ENCODE measurements at regions not wholly inside any gene's neighbourhood (a gene's known extent, or its start where the extent isn't known, plus 50 kb on each side); places are given as distances from the start of the nearest gene placed in this dataset.

DNA sequence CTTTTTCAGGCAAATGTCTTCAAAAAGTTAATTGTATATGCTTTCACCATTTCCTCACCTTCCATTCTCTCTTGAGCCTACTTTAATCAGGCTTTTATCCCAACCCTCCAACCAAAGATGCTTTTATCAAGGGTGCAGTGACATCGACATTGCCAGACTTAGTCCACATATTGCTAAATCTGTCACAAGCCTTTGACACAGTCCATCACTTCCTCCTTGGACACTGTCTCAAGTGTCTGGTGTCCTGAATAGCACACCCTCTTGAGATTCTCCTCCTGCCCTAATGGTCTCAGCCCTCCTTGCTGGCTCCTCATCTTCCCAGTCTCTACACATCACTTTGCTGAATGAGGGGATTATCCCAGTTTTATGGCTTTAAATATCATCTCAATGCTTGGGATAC is 147.5 kb upstream of the SLC39A10 start:
- TF ChIP-seq, protein P1, sequence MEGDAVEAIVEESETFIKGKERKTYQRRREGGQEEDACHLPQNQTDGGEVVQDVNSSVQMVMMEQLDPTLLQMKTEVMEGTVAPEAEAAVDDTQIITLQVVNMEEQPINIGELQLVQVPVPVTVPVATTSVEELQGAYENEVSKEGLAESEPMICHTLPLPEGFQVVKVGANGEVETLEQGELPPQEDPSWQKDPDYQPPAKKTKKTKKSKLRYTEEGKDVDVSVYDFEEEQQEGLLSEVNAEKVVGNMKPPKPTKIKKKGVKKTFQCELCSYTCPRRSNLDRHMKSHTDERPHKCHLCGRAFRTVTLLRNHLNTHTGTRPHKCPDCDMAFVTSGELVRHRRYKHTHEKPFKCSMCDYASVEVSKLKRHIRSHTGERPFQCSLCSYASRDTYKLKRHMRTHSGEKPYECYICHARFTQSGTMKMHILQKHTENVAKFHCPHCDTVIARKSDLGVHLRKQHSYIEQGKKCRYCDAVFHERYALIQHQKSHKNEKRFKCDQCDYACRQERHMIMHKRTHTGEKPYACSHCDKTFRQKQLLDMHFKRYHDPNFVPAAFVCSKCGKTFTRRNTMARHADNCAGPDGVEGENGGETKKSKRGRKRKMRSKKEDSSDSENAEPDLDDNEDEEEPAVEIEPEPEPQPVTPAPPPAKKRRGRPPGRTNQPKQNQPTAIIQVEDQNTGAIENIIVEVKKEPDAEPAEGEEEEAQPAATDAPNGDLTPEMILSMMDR (IDR thresholded peaks at IDR 0.05; ENCODE audit: poor library complexity, severe bottlenecking), result no peak

DNA sequence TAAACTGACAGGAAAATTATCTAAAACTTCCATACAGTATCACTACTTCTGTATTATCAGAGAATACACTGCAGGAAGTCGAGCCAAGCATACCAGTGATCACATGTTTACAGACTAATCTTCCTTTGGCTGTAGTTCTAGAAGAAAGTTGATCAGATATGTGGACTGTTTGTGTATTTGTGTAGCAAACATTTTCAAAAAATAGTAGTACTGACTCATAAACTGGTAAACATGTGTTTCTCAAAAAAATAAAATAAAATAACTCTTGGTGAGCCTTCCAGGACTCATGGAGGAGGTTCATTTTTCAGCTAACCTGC is 148.9 kb upstream of the SLC39A10 start:
- no peaks in the 10 kb centered on the region for H3K9me3 ChIP-seq (ENCODE audit: severe bottlenecking)
- H3K4me3 ChIP-seq (ENCODE audit: severe bottlenecking), result no peak overlapping the region
- no peaks in the 10 kb centered on the region for H3K4me1 ChIP-seq (ENCODE audit: insufficient read depth, poor library complexity, severe bottlenecking)
- DNase-seq (ENCODE audit: low spot score), result no peak
- no peaks in the 10 kb centered on the region for H3K27me3 ChIP-seq (ENCODE audit: insufficient read depth, poor library complexity, severe bottlenecking)
- no peak overlapping the region for H3K27ac ChIP-seq (ENCODE audit: poor library complexity, severe bottlenecking)
- no peak for ATAC-seq (ENCODE audit: low read depth)
- TF ChIP-seq, protein P1 (IDR thresholded peaks at IDR 0.05; ENCODE audit: poor library complexity, severe bottlenecking), result no peak
- no peaks in the 10 kb centered on the region for H3K36me3 ChIP-seq (ENCODE audit: low read depth)

More for the DNA sequence above, 147.5 kb upstream of the SLC39A10 start:
- DNase-seq (ENCODE audit: low spot score) (no peak), ATAC-seq (ENCODE audit: low read depth) (no peak)
- Histone ChIP-seq H3K4me1 (ENCODE audit: insufficient read depth, poor library complexity, severe bottlenecking) (no peaks in the 10 kb centered on the region), H3K27me3 (ENCODE audit: insufficient read depth, poor library complexity, severe bottlenecking) (no peaks in the 10 kb centered on the region), H3K4me3 (ENCODE audit: severe bottlenecking) (no peak overlapping the region), H3K9me3 (ENCODE audit: severe bottlenecking) (no peaks in the 10 kb centered on the region), H3K36me3 (ENCODE audit: low read depth) (no peaks in the 10 kb centered on the region), H3K27ac (ENCODE audit: poor library complexity, severe bottlenecking) (no peak overlapping the region)

DNA sequence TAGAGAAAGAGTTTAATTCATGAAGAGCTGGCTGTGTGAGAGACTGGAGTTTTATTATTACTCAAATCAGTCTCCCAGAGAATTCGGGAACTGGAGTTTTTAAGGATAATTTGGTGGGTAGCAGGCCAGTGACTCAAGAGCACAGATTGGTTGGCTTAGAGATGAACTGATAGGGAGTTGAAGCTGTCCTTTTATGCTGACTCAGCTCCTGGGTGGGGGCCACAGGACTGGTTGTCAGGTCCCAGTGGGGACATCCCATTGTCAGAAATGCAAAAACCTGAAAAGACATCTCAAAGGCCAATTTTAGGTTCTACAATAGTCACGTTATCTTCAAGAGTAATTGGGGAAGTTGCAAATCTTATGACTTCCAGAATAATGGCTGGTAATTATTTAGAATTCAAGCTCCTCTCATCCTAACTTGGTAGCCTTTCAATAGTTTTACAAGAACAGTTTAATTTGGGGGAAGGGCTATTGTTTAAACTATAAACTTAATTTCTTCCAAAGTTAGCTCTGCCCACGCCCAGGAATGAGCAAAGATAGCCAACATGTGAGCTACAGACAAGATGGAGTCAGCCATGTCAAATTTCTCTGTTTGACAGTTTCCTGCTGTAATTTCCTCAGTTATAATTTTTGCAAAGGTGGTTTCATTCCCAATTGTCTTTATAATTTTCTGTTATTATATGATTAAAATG is 149.4 kb upstream of the SLC39A10 start:
- no peaks in the 10 kb centered on the region for H3K27me3 ChIP-seq (ENCODE audit: insufficient read depth, poor library complexity, severe bottlenecking)
- TF ChIP-seq, protein P1 (IDR thresholded peaks at IDR 0.05; ENCODE audit: poor library complexity, severe bottlenecking), result no peak
- DNase-seq (ENCODE audit: low spot score), result no peak

DNA sequence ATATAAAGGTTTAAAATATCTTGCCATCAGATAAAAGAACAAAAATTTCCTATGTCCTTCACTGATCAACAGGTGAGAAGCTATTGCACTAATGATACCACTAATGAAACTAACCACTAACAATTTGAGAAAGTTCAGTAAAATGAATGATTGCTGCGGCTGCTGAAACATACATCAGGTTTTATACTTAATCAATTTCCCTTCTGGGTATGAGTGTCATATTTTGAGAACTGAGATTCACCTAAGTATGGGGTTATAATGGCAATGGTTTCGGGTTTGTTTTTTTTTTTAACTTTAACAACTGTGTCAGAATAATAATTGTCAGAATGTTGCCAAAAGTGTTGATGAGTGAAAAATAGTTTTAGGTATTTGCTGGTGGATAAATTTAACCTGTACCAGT is 151.3 kb upstream of the SLC39A10 start:
- H3K36me3 ChIP-seq (ENCODE audit: low read depth), result no peaks in the 10 kb centered on the region
- no peaks in the 10 kb centered on the region for H3K9me3 ChIP-seq (ENCODE audit: severe bottlenecking)
- H3K4me3 ChIP-seq (ENCODE audit: severe bottlenecking), result no peak overlapping the region
- ATAC-seq (ENCODE audit: low read depth), result no peak
- peaks cover 7% of the 10 kb centered on the region for H3K4me1 ChIP-seq (ENCODE audit: insufficient read depth, poor library complexity, severe bottlenecking)
- TF ChIP-seq, protein P1 (IDR thresholded peaks at IDR 0.05; ENCODE audit: poor library complexity, severe bottlenecking), result no peak
- H3K27me3 ChIP-seq (ENCODE audit: insufficient read depth, poor library complexity, severe bottlenecking), result no peaks in the 10 kb centered on the region
- no peak overlapping the region for H3K27ac ChIP-seq (ENCODE audit: poor library complexity, severe bottlenecking)
- no peak for DNase-seq (ENCODE audit: low spot score)

More for the DNA sequence above, 149.4 kb upstream of the SLC39A10 start:
- Histone ChIP-seq H3K36me3 (ENCODE audit: low read depth) (no peaks in the 10 kb centered on the region), H3K9me3 (ENCODE audit: severe bottlenecking) (no peaks in the 10 kb centered on the region), H3K4me3 (ENCODE audit: severe bottlenecking) (no peak overlapping the region), H3K4me1 (ENCODE audit: insufficient read depth, poor library complexity, severe bottlenecking) (no peaks in the 10 kb centered on the region), H3K27ac (ENCODE audit: poor library complexity, severe bottlenecking) (no peak overlapping the region)
- ATAC-seq (ENCODE audit: low read depth), result no peak

DNA sequence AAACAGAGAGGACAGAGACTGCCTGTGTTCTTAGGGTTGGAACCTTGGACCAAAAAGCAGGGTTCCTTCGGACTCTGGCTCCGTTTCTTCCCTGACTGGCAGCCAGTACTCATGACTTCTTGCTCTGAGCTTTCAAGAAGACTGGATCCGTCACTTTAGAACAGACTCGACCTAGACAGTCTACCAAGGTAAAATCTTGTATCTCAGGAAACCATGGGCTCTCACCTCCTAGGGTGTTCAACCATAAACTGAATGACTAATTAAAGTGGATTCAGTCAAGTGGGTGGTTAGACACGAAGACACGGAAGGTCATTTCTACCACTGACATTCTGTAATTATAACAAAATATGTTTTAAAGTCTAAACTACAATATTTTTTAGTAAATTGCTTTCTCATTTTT is 153.8 kb upstream of the SLC39A10 start:
- DNase-seq (ENCODE audit: low spot score), result no peak
- no peak for ATAC-seq (ENCODE audit: low read depth)

More for the DNA sequence above, 153.8 kb upstream of the SLC39A10 start:
- Histone ChIP-seq H3K36me3 (ENCODE audit: low read depth) (no peaks in the 10 kb centered on the region), H3K9me3 (ENCODE audit: severe bottlenecking) (no peaks in the 10 kb centered on the region), H3K4me1 (ENCODE audit: insufficient read depth, poor library complexity, severe bottlenecking) (peaks cover 7% of the 10 kb centered on the region), H3K27me3 (ENCODE audit: insufficient read depth, poor library complexity, severe bottlenecking) (no peaks in the 10 kb centered on the region), H3K27ac (ENCODE audit: poor library complexity, severe bottlenecking) (no peak overlapping the region), H3K4me3 (ENCODE audit: severe bottlenecking) (no peak overlapping the region)
- TF ChIP-seq, protein P1 (IDR thresholded peaks at IDR 0.05; ENCODE audit: poor library complexity, severe bottlenecking), result no peak
